PC-3 (cell line): ENCODE measurements at regions not wholly inside any gene's neighbourhood (a gene's known extent, or its start where the extent isn't known, plus 50 kb on each side); places are given as distances from the start of the nearest gene placed in this dataset.
A peak's percentile ranks its signal among the peaks of the same experiment; 100 is the strongest.

Experiments
- ATAC-seq: fragments of 200-7000 bp; cut with Tn5 transposase; 2 replicates; pipeline ENCODE4 v1.9.1; 2020; ENCODE audit warnings: mild to moderate bottlenecking, moderate library complexity
- BruUV-seq: library from RNA; stranded (reverse); fragments of 400-500 nt; replicated peaks from 2 replicates; lab custom pipeline; 2021; lab: Mats Ljungman, UMichigan
- CTCF ChIA-PET: fragments of 300-600 bp; sonication (Branson Sonifier 250); formaldehyde crosslinking; loops from one replicate; lab custom pipeline; 2022; ENCODE audit warnings: antibody characterized with exemption; lab: Charles Lee
- POLR2A ChIA-PET: fragments of 300-600 bp; sonication (Branson Sonifier 250); formaldehyde crosslinking; loops from one replicate; lab custom pipeline; 2022; ENCODE audit warnings: antibody characterized with exemption; ENCODE audit not compliant: unreplicated experiment; lab: Charles Lee
- DNase-seq: peaks from one replicate; pipeline ENCODE4 v3.0.0-alpha.2; 2015
- H2AFZ ChIP-seq: fragments of 300-600 bp; sonication (generic); 2 replicates; pipeline ENCODE4 v1.6.0; 2016; ENCODE audit warnings: antibody characterized with exemption, low read length
- H3F3A ChIP-seq: fragments of 300-600 bp; sonication (generic); one replicate; pipeline ENCODE4 v1.6.0; 2017; ENCODE audit warnings: antibody characterized with exemption, low read length, control low read depth, mild to moderate bottlenecking; ENCODE audit not compliant: unreplicated experiment
- H3K27ac ChIP-seq: fragments of 300-600 bp; sonication (generic); 2 replicates; pipeline ENCODE4 v1.5.1; 2016; ENCODE audit warnings: mild to moderate bottlenecking, low read length
- H3K27me3 ChIP-seq: fragments of 300-600 bp; sonication (generic); 2 replicates; pipeline ENCODE4 v1.6.1; 2016; ENCODE audit warnings: low read length, mixed read lengths
- H3K36me3 ChIP-seq: fragments of 300-600 bp; sonication (generic); 2 replicates; pipeline ENCODE4 v1.6.1; 2016; ENCODE audit warnings: low read depth, mixed run types, low read length, mixed read lengths
- H3K4me1 ChIP-seq: fragments of 300-600 bp; sonication (generic); 2 replicates; pipeline ENCODE4 v1.5.1; 2016; ENCODE audit warnings: low read length; ENCODE audit not compliant: insufficient read depth
- H3K4me2 ChIP-seq: fragments of 300-600 bp; sonication (generic); 2 replicates; pipeline ENCODE4 v1.6.0; 2016; ENCODE audit warnings: low read length
- H3K4me3 ChIP-seq: fragments of 300-600 bp; sonication (generic); 2 replicates; pipeline ENCODE4 v1.5.1; 2016; ENCODE audit warnings: mild to moderate bottlenecking, low read length, mixed read lengths
- H3K79me2 ChIP-seq: fragments of 300-600 bp; sonication (generic); 2 replicates; pipeline ENCODE4 v1.6.1; 2017; ENCODE audit warnings: low read length, mixed read lengths
- H3K9ac ChIP-seq: fragments of 300-600 bp; sonication (generic); 2 replicates; pipeline ENCODE4 v1.6.0; 2016; ENCODE audit warnings: mild to moderate bottlenecking, low read length
- H3K9me2 ChIP-seq: fragments of 300-600 bp; sonication (generic); replicated peaks from 2 replicates; pipeline ENCODE4 v1.6.1; 2016; ENCODE audit warnings: mixed run types, low read length, mixed read lengths
- H3K9me3 ChIP-seq: fragments of 300-600 bp; sonication (generic); 2 replicates; pipeline ENCODE4 v1.6.1; 2016; ENCODE audit warnings: low read length, mixed read lengths
- H4K20me1 ChIP-seq: fragments of 300-600 bp; sonication (generic); 2 replicates; pipeline ENCODE4 v1.6.1; 2016; ENCODE audit warnings: low read length, mixed read lengths
- EZH2 ChIP-seq: fragments of 300-600 bp; sonication (generic); IDR thresholded peaks from one replicate; pipeline ENCODE4 v1.6.1; 2017; ENCODE audit warnings: antibody characterized with exemption, mild to moderate bottlenecking, low read length; ENCODE audit not compliant: unreplicated experiment
- EZH2phosphoT487 ChIP-seq: fragments of 300-600 bp; sonication (generic); IDR thresholded peaks from 2 replicates; pipeline ENCODE4 v1.6.1; 2018; ENCODE audit warnings: mild to moderate bottlenecking, antibody characterized with exemption, low read length, borderline replicate concordance
- intact Hi-C: fragments of 100-400 bp; cut with micrococcal nuclease; formaldehyde crosslinking; loops from 2 replicates; pipeline ENCODE4 v1.9.0; 2023
- TF ChIP-seq, protein P1 (sequence below): fragments of 300-600 bp; sonication (generic); conservative IDR thresholded peaks from 2 replicates; pipeline ENCODE4 v1.5.1; 2017; ENCODE audit warnings: antibody characterized with exemption, low read depth, mild to moderate bottlenecking, low read length

DNA sequence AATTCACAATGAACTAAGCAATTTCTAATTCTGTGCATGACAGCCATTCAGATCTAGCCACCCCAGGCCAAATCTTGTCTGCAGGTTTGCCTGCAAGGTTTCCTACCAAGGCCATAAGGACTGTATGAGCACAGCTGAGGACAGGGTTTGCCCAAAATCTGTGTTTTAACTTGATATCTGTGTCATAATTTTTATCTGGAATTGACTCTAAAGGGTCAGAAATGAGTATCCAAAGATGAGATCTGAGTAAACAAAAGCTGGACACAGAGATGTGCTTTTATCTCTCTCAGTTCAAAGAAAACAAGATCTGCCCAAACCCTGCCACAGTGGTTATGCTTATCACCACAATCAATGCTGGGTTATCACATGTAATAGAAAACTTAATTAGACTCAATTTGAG is 154.6 kb upstream of the COL8A1 start:
- no peak overlapping the region for H3K4me3 ChIP-seq
- ATAC-seq (no peak), DNase-seq (no peak)
- H2AFZ ChIP-seq, result no peak overlapping the region
- H3F3A ChIP-seq, result no peaks in the 10 kb centered on the region
- H3K36me3 ChIP-seq, result no peaks in the 10 kb centered on the region
- BruUV-seq, result no TSS peak
- no peak overlapping the region for H3K27ac ChIP-seq
- ChIA-PET CTCF (no interaction called here), POLR2A (no interaction called here)
- H3K79me2 ChIP-seq, result no peaks in the 10 kb centered on the region
- H3K9me3 ChIP-seq, result no peaks in the 10 kb centered on the region
- TF ChIP-seq EZH2 (no peak), EZH2phosphoT487 (no peak)
- TF ChIP-seq, protein P1, sequence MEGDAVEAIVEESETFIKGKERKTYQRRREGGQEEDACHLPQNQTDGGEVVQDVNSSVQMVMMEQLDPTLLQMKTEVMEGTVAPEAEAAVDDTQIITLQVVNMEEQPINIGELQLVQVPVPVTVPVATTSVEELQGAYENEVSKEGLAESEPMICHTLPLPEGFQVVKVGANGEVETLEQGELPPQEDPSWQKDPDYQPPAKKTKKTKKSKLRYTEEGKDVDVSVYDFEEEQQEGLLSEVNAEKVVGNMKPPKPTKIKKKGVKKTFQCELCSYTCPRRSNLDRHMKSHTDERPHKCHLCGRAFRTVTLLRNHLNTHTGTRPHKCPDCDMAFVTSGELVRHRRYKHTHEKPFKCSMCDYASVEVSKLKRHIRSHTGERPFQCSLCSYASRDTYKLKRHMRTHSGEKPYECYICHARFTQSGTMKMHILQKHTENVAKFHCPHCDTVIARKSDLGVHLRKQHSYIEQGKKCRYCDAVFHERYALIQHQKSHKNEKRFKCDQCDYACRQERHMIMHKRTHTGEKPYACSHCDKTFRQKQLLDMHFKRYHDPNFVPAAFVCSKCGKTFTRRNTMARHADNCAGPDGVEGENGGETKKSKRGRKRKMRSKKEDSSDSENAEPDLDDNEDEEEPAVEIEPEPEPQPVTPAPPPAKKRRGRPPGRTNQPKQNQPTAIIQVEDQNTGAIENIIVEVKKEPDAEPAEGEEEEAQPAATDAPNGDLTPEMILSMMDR, result no peak
- no peaks in the 10 kb centered on the region for H3K27me3 ChIP-seq
- intact Hi-C loops, result no loop called here
- no peaks in the 10 kb centered on the region for H3K9me2 ChIP-seq
- H3K4me1 ChIP-seq, result no peaks in the 10 kb centered on the region
- H3K4me2 ChIP-seq, result no peak overlapping the region
- no peak overlapping the region for H3K9ac ChIP-seq
- H4K20me1 ChIP-seq, result no peaks in the 10 kb centered on the region

DNA sequence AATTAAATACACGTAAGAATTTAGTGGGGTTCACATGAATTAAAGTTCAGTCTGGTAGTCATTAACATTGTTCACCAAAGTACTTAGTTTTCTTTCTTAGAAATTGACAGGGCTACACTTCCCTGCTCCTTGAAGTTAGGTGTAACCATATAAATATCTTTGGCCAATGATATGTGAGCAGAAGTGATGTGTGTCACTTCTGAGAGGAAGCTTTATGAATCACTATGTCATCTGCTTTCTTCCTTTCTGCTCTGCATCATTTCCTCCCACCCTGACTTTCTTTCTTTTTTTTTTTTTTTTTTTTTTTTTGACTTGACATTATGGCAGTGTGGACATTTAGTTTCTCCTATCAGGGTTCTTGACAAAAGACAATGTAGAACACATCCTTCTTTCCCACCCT is 156.2 kb upstream of the COL8A1 start:
- intact Hi-C loops, result no loop called here
- Histone ChIP-seq H2AFZ (no peak overlapping the region), H3K79me2 (no peaks in the 10 kb centered on the region), H3K9me2 (no peaks in the 10 kb centered on the region), H3K4me2 (no peak overlapping the region), H3K9ac (no peak overlapping the region), H3K4me3 (no peak overlapping the region), H3K9me3 (0 out of 2 replicates have a peak, but pooled peaks cover 4% of the 10 kb centered on the region), H3K4me1 (no peaks in the 10 kb centered on the region), H4K20me1 (no peaks in the 10 kb centered on the region), H3K27me3 (no peaks in the 10 kb centered on the region), H3F3A (no peaks in the 10 kb centered on the region), H3K36me3 (no peaks in the 10 kb centered on the region), H3K27ac (no peak overlapping the region)
- CTCF ChIA-PET, result interaction anchor here (0.5 kb wide), 1 partner anchor 1411 kb away, joined by 3 read pairs; no protein-coding TSS in a partner anchor
- TF ChIP-seq EZH2 (no peak), EZH2phosphoT487 (no peak)
- TF ChIP-seq, protein P1, result no peak
- no TSS peak for BruUV-seq
- DNase-seq (peak; percentile 52), ATAC-seq (peak; percentile 38)
- POLR2A ChIA-PET, result no interaction called here

DNA sequence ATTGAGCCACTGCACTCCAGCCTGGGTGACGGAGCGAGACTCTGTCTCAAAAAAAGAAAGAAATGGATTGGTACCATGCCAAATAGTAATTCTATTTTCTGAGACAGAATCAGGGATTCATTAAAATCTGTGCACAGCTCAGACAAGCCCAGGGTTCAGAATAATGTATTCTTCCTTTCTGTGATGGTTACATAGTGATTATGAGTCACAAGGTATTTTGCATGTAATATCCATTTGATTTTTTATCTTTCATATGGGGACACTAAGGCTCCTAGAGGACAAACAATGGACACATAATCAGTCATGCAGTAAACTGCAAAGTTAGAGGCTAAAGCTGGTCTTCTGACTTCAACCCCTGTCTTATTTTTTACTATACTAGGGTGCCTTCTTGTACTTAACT is 156.8 kb upstream of the COL8A1 start:
- Histone ChIP-seq H3K4me1 (no peaks in the 10 kb centered on the region), H3K9me3 (0 out of 2 replicates have a peak, but pooled peaks cover 4% of the 10 kb centered on the region), H3K9me2 (no peaks in the 10 kb centered on the region), H2AFZ (no peak overlapping the region), H3K4me2 (no peak overlapping the region), H3K4me3 (no peak overlapping the region), H3K27me3 (no peaks in the 10 kb centered on the region), H4K20me1 (no peaks in the 10 kb centered on the region), H3K9ac (no peak overlapping the region), H3K36me3 (no peaks in the 10 kb centered on the region), H3K27ac (no peak overlapping the region), H3K79me2 (no peaks in the 10 kb centered on the region), H3F3A (no peaks in the 10 kb centered on the region)
- DNase-seq (no peak), ATAC-seq (no peak)
- BruUV-seq, result no TSS peak
- ChIA-PET POLR2A (no interaction called here), CTCF (interaction anchor here (0.5 kb wide), 1 partner anchor 1412 kb away, joined by 3 read pairs; no protein-coding TSS in a partner anchor)
- intact Hi-C loops, result no loop called here
- no peak for TF ChIP-seq EZH2
- TF ChIP-seq, protein P1, result no peak
- TF ChIP-seq EZH2phosphoT487, result no peak
